WTC11 (cell line): ENCODE measurements at regions not wholly inside any gene's neighbourhood (a gene's known extent, or its start where the extent isn't known, plus 50 kb on each side); places are given as distances from the start of the nearest gene placed in this dataset.

Experiments
- ATAC-seq: fragments of 200-7000 bp; cut with Tn5 transposase; 2 replicates; pipeline ENCODE4 v1.10.0; 2021; ENCODE audit warnings: mild to moderate bottlenecking, moderate library complexity
- CTCF ChIA-PET: fragments of 300-600 bp; sonication (Branson Sonifier 250); formaldehyde crosslinking; loops from one replicate; lab custom pipeline; 2021; ENCODE audit warnings: antibody characterized with exemption; lab: Charles Lee
- POLR2A ChIA-PET: fragments of 350-600 bp; sonication (Branson Sonifier 250); formaldehyde crosslinking; loops from one replicate; lab custom pipeline; 2021; ENCODE audit warnings: antibody characterized with exemption; lab: Charles Lee
- DNase-seq: peaks from one replicate; pipeline ENCODE4 v3.0.0; 2021; ENCODE audit warnings: low spot score
- H3K27ac Mint-ChIP-seq: 2 replicates; pipeline ENCODE4 v1.8.0; 2021; ENCODE audit warnings: mixed read lengths
- H3K27me3 Mint-ChIP-seq: 2 replicates; pipeline ENCODE4 v1.8.0; 2021; ENCODE audit warnings: low read depth, mild to moderate bottlenecking, moderate library complexity, mixed read lengths
- H3K36me3 Mint-ChIP-seq: 2 replicates; pipeline ENCODE4 v1.8.0; 2021; ENCODE audit warnings: mixed read lengths
- H3K4me1 Mint-ChIP-seq: 2 replicates; pipeline ENCODE4 v1.8.0; 2022; ENCODE audit warnings: mixed read lengths
- H3K4me3 Mint-ChIP-seq: 2 replicates; pipeline ENCODE4 v1.8.0; 2021; ENCODE audit warnings: mild to moderate bottlenecking, moderate library complexity, mixed read lengths
- H3K9me3 Mint-ChIP-seq: 2 replicates; pipeline ENCODE4 v1.8.0; 2021; ENCODE audit warnings: mixed read lengths
- ATF2 ChIP-seq: sonication (generic); formaldehyde crosslinking; IDR thresholded peaks from 2 replicates; pipeline ENCODE4 v1.8.1; 2022; ENCODE audit warnings: low read depth, missing genetic modification reagents, borderline replicate concordance
- CREB1 ChIP-seq: sonication (generic); formaldehyde crosslinking; IDR thresholded peaks from 2 replicates; pipeline ENCODE4 v1.8.0; 2023; ENCODE audit warnings: mild to moderate bottlenecking, missing genetic modification reagents
- E2F1 ChIP-seq: sonication (generic); formaldehyde crosslinking; IDR thresholded peaks from 2 replicates; pipeline ENCODE4 v1.8.0; 2022; ENCODE audit warnings: mild to moderate bottlenecking, missing genetic modification reagents
- EMX1 ChIP-seq: fragments of 250-450 bp; sonication (Bioruptor Pico); IDR thresholded peaks from 2 replicates; pipeline ENCODE4 v1.8.0; 2021; ENCODE audit warnings: mild to moderate bottlenecking
- ERG ChIP-seq: fragments of 250-450 bp; sonication (Bioruptor Pico); IDR thresholded peaks from 2 replicates; pipeline ENCODE4 v1.8.0; 2021; ENCODE audit warnings: mild to moderate bottlenecking
- ESRRA ChIP-seq: sonication (generic); formaldehyde crosslinking; IDR thresholded peaks from 2 replicates; pipeline ENCODE4 v1.8.1; 2022; ENCODE audit warnings: mild to moderate bottlenecking, missing genetic modification reagents, borderline replicate concordance
- GRHL2 ChIP-seq: fragments of 250-450 bp; sonication (Bioruptor Pico); IDR thresholded peaks from 2 replicates; pipeline ENCODE4 v1.8.0; 2022; ENCODE audit warnings: mild to moderate bottlenecking, moderate library complexity; ENCODE audit not compliant: insufficient replicate concordance, severe bottlenecking
- GTF2I ChIP-seq: fragments of 250-450 bp; sonication (Bioruptor Pico); conservative IDR thresholded peaks from 2 replicates; pipeline ENCODE4 v1.4.0; 2021; ENCODE audit warnings: mild to moderate bottlenecking
- HMGA2 ChIP-seq: fragments of 250-450 bp; sonication (Bioruptor Pico); IDR thresholded peaks from 2 replicates; pipeline ENCODE4 v1.4.0; 2021; ENCODE audit warnings: mild to moderate bottlenecking, moderate library complexity
- NR3C1 ChIP-seq: sonication (generic); formaldehyde crosslinking; conservative IDR thresholded peaks from 2 replicates; pipeline ENCODE4 v1.8.1; 2023; ENCODE audit warnings: low read depth, mild to moderate bottlenecking, missing genetic modification reagents
- PRDM15 ChIP-seq: sonication (generic); formaldehyde crosslinking; IDR thresholded peaks from 2 replicates; pipeline ENCODE4 v1.8.0; 2022; ENCODE audit warnings: missing genetic modification reagents
- PREB ChIP-seq: sonication (generic); formaldehyde crosslinking; IDR thresholded peaks from 2 replicates; pipeline ENCODE4 v1.8.1; 2022; ENCODE audit warnings: mild to moderate bottlenecking, missing genetic modification reagents, moderate library complexity, borderline replicate concordance
- SMAD4 ChIP-seq: sonication (generic); formaldehyde crosslinking; IDR thresholded peaks from 2 replicates; pipeline ENCODE4 v1.8.0; 2022; ENCODE audit warnings: mild to moderate bottlenecking, missing genetic modification reagents
- SP1 ChIP-seq: sonication (generic); formaldehyde crosslinking; conservative IDR thresholded peaks from 2 replicates; pipeline ENCODE4 v1.8.1; 2022; ENCODE audit warnings: missing genetic modification reagents
- TEAD4 ChIP-seq: sonication (generic); formaldehyde crosslinking; IDR thresholded peaks from 2 replicates; pipeline ENCODE4 v1.8.0; 2022; ENCODE audit warnings: mild to moderate bottlenecking, missing genetic modification reagents
- USF2 ChIP-seq: sonication (generic); formaldehyde crosslinking; IDR thresholded peaks from 2 replicates; pipeline ENCODE4 v1.8.1; 2023; ENCODE audit warnings: mild to moderate bottlenecking, missing genetic modification reagents, moderate library complexity
- ZNF121 ChIP-seq: sonication (generic); formaldehyde crosslinking; IDR thresholded peaks from 2 replicates; pipeline ENCODE4 v1.8.0; 2023; ENCODE audit warnings: missing genetic modification reagents
- ZNF232 ChIP-seq: sonication (generic); formaldehyde crosslinking; IDR thresholded peaks from 2 replicates; pipeline ENCODE4 v1.8.0; 2022; ENCODE audit warnings: mild to moderate bottlenecking, missing genetic modification reagents
- ZNF423 ChIP-seq: fragments of 250-450 bp; sonication (Bioruptor Pico); IDR thresholded peaks from 2 replicates; pipeline ENCODE4 v2.1.2; 2022; ENCODE audit warnings: mild to moderate bottlenecking, moderate library complexity
- ZNF425 ChIP-seq: fragments of 250-450 bp; sonication (Bioruptor Pico); conservative IDR thresholded peaks from 2 replicates; pipeline ENCODE4 v1.9.0; 2021; ENCODE audit warnings: mild to moderate bottlenecking

- no peaks in the 10 kb centered on the region for H3K27me3 Mint-ChIP-seq
- no peak for DNase-seq
- peaks cover 15% of the 10 kb centered on the region for H3K4me1 Mint-ChIP-seq
- no peaks in the 10 kb centered on the region for H3K36me3 Mint-ChIP-seq
- no peak for ATAC-seq
- TF ChIP-seq CREB1 (CRISPR knock-in tag) (no peak), SMAD4 (CRISPR knock-in tag) (no peak), ZNF423 (CRISPR knock-in tag) (no peak), PRDM15 (CRISPR knock-in tag) (no peak), GTF2I (CRISPR knock-in tag) (no peak), ZNF232 (CRISPR knock-in tag) (no peak), ERG (CRISPR knock-in tag) (no peak), PREB (no peak), ESRRA (CRISPR knock-in tag) (no peak), E2F1 (no peak), ATF2 (CRISPR knock-in tag) (no peak), NR3C1 (CRISPR knock-in tag) (no peak), USF2 (no peak), EMX1 (CRISPR knock-in tag) (no peak), SP1 (CRISPR knock-in tag) (no peak), GRHL2 (CRISPR knock-in tag) (no peak), ZNF425 (no peak), ZNF121 (CRISPR knock-in tag) (no peak), HMGA2 (CRISPR knock-in tag) (no peak), TEAD4 (CRISPR knock-in tag) (no peak)
- TF ChIP-seq, all 79 proteins: peak for 0
- peaks cover 13% of the 10 kb centered on the region for H3K9me3 Mint-ChIP-seq
- ChIA-PET CTCF (no interaction called here), POLR2A (no interaction called here)
- H3K4me3 Mint-ChIP-seq = no peak overlapping the region
- H3K27ac Mint-ChIP-seq = no peak overlapping the region
Measured at GRCh38 chr9:91103931-91104330, 257.8 kb downstream of the AUH start.
